Naive thymus-derived CD4-positive, alpha-beta T cell (primary cell): ENCODE measurements at regions not wholly inside any gene's neighbourhood (a gene's known extent, or its start where the extent isn't known, plus 50 kb on each side); places are given as distances from the start of the nearest gene placed in this dataset.

Experiments used
- ATAC-seq: fragments of 150-1000 bp; cut with Tn5 transposase; 2 replicates; pipeline ENCODE4 v1.10.0; 2021; ENCODE audit warnings: mild to moderate bottlenecking, moderate library complexity
- CTCF ChIA-PET: fragments of 350-600 bp; sonication (Branson Sonifier 250); formaldehyde crosslinking; loops from one replicate; lab custom pipeline; 2021; ENCODE audit warnings: antibody characterized with exemption; lab: Charles Lee
- POLR2A ChIA-PET: fragments of 350-600 bp; sonication (Branson Sonifier 250); formaldehyde crosslinking; loops from one replicate; lab custom pipeline; 2021; ENCODE audit warnings: antibody characterized with exemption, inconsistent platforms; lab: Charles Lee
- DNase-seq, 9 donors: peaks; one replicate each; pipeline versions ENCODE4 v3.0.0 to v3.0.0-alpha.2; 2020 to 2022; ENCODE audit warnings: mixed read lengths in 1 of 9
- H3K27ac ChIP-seq: one replicate; pipeline ENCODE4 v1.7.0; 2013; ENCODE audit warnings: mild to moderate bottlenecking, low read depth, low read length, moderate library complexity
- H3K27me3 ChIP-seq, 2 donors: one replicate each; pipeline ENCODE4 v1.7.0; 2013; ENCODE audit warnings: low read length in 2 of 2, mild to moderate bottlenecking in 2 of 2, moderate library complexity in 2 of 2; ENCODE audit not compliant: control insufficient read depth in 2 of 2, insufficient read depth in 2 of 2
- H3K36me3 ChIP-seq, 3 experiments: 1 replicate in 2 of 3; 2 replicates in 1 of 3; pipeline ENCODE4 v1.7.0; 2013; ENCODE audit warnings: low read length in 3 of 3, mild to moderate bottlenecking in 3 of 3, moderate library complexity in 1 of 3; ENCODE audit not compliant: insufficient read depth in 3 of 3, control insufficient read depth in 2 of 3
- H3K4me1 ChIP-seq, 2 donors: one replicate each; pipeline ENCODE4 v1.7.0; 2013; ENCODE audit warnings: low read length in 2 of 2, mild to moderate bottlenecking in 2 of 2, moderate library complexity in 1 of 2; ENCODE audit not compliant: control insufficient read depth in 2 of 2, insufficient read depth in 2 of 2
- H3K4me3 ChIP-seq: 2 replicates; pipeline ENCODE4 v1.7.0; 2013; ENCODE audit warnings: mild to moderate bottlenecking, low read length
- H3K9me3 ChIP-seq, 3 experiments: 1 replicate in 2 of 3; 2 replicates in 1 of 3; pipeline ENCODE4 v1.7.0; 2013; ENCODE audit warnings: low read length in 3 of 3; ENCODE audit not compliant: control insufficient read depth in 2 of 3
- H3K27ac Mint-ChIP-seq, 9 donors: one replicate each; pipeline ENCODE4 v1.8.0; 2020 to 2022; ENCODE audit warnings: mixed read lengths in 9 of 9, mild to moderate bottlenecking in 8 of 9, moderate library complexity in 5 of 9, inconsistent platforms in 2 of 9
- H3K27me3 Mint-ChIP-seq, 5 donors: one replicate each; pipeline ENCODE4 v1.8.0; 2021 to 2022; ENCODE audit warnings: mixed read lengths in 5 of 5, mild to moderate bottlenecking in 1 of 5
- H3K36me3 Mint-ChIP-seq, 5 donors: one replicate each; pipeline ENCODE4 v1.8.0; 2020 to 2022; ENCODE audit warnings: mixed read lengths in 5 of 5, mild to moderate bottlenecking in 3 of 5, inconsistent platforms in 1 of 5
- H3K4me1 Mint-ChIP-seq, 7 donors: one replicate each; pipeline ENCODE4 v1.8.0; 2020 to 2022; ENCODE audit warnings: mixed read lengths in 7 of 7, mild to moderate bottlenecking in 3 of 7, inconsistent platforms in 1 of 7
- H3K4me3 Mint-ChIP-seq, 10 donors: one replicate each; pipeline ENCODE4 v1.8.0; 2020 to 2022; ENCODE audit warnings: mild to moderate bottlenecking in 10 of 10, mixed read lengths in 10 of 10, moderate library complexity in 6 of 10, inconsistent platforms in 2 of 10
- H3K9me3 Mint-ChIP-seq, 11 donors: one replicate each; pipeline ENCODE4 v1.8.0; 2020 to 2022; ENCODE audit warnings: mixed read lengths in 11 of 11, mild to moderate bottlenecking in 4 of 11, inconsistent platforms in 1 of 11, moderate library complexity in 1 of 11
- intact Hi-C, 2 donors: fragments of 100-400 bp; cut with micrococcal nuclease; formaldehyde crosslinking; loops; one replicate each; pipeline ENCODE4 v1.15.1; 2023

GRCh38 chr3:17974206-17974841 is 231.9 kb upstream of the TBC1D5 start:
- Histone ChIP-seq H3K27me3 (no peaks in the 10 kb centered on the region), H3K4me3 (no peak overlapping the region), H3K36me3 (no peaks in the 10 kb centered on the region), H3K9me3 (no peaks in the 10 kb centered on the region), H3K4me1 (no peaks in the 10 kb centered on the region), H3K27ac (no peak overlapping the region)
- Mint-ChIP-seq H3K36me3 (no peaks in the 10 kb centered on the region), H3K9me3 (no peaks in the 10 kb centered on the region), H3K4me1 (peaks cover 0 to 5% (median 0%) of the 10 kb centered on the region in 7 donors), H3K27me3 (peaks cover 0 to 14% (median 3%) of the 10 kb centered on the region in 5 donors), H3K27ac (no peak overlapping the region), H3K4me3 (no peak overlapping the region)
- ChIA-PET CTCF (no interaction called here), POLR2A (no interaction called here)
- intact Hi-C loops, result loop anchor here in 1 of 2 donors (10.0 kb wide), 1 partner anchor 1010 kb away; no protein-coding TSS in a partner anchor
- ATAC-seq, result no peak
- no peak for DNase-seq

DNA sequence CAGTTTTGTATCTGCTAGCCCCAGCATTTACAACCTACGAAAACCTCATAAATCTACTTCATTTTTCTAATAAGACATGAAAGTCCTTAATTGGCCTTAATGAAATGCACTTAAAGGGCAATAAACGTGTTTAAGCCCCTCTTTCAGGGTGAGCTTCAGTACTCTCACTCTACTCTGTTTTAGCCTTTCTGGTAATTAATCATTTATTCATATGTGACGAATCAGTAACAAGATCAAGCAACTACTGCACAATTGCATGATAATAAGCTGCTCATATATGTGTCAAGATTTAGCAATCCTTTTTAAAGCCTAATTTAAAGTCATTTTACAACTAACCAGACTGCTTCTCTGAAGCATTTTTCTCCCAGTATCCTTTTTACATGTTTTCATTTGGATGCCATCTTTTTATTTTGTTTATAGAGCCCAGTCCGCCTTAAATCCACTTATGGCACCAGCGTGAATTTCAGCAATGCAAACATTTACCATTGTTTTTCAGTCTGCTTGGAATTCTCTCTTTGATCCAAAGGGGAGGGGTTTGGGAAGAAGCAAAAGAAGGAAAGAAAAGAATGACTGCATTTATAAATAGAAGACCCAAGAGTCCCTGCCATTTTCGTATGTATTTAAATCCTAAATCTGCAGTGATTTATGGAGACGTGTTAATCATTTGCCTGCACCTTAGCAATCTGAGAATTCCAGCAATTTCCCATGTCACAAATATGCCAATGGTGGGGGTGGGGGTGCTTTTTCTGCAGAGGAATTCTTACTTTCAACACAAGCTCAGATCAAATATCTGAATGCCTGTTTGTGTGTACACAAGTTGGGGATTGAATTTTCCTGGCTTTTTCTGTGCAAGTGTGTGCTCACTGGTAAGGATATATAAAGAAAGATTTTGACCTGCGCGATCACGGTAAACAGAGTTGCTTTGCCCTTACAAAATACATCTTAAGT is 230.8 kb upstream of the TBC1D5 start:
- no peak overlapping the region for H3K4me3 Mint-ChIP-seq
- no peaks in the 10 kb centered on the region for H3K36me3 Mint-ChIP-seq
- peaks cover 0 to 5% (median 0%) of the 10 kb centered on the region in 7 donors for H3K4me1 Mint-ChIP-seq
- no peaks in the 10 kb centered on the region for H3K27me3 ChIP-seq
- no peaks in the 10 kb centered on the region for H3K4me1 ChIP-seq
- POLR2A ChIA-PET, result no interaction called here
- H3K36me3 ChIP-seq, result no peaks in the 10 kb centered on the region
- H3K27ac ChIP-seq, result no peak overlapping the region
- CTCF ChIA-PET, result interaction anchor here (1.4 kb wide), 1 partner anchor 802 kb away, joined by 3 read pairs; no protein-coding TSS in a partner anchor
- no peak overlapping the region for H3K4me3 ChIP-seq
- no peaks in the 10 kb centered on the region for H3K9me3 ChIP-seq
- intact Hi-C loops, result loop anchor here in 1 of 2 donors (10.0 kb wide), 1 partner anchor 1012 kb away; no protein-coding TSS in a partner anchor
- peaks cover 0 to 14% (median 6%) of the 10 kb centered on the region in 5 donors for H3K27me3 Mint-ChIP-seq
- H3K9me3 Mint-ChIP-seq, result no peaks in the 10 kb centered on the region
- ATAC-seq (no peak), DNase-seq (no peak)
- H3K27ac Mint-ChIP-seq, result no peak overlapping the region

- POLR2A ChIA-PET, result no interaction called here
- peaks cover 0 to 5% (median 0%) of the 10 kb centered on the region in 7 donors for H3K4me1 Mint-ChIP-seq
Measured at GRCh38 chr3:17972476-17972875, 230.0 kb upstream of the TBC1D5 start.

DNA sequence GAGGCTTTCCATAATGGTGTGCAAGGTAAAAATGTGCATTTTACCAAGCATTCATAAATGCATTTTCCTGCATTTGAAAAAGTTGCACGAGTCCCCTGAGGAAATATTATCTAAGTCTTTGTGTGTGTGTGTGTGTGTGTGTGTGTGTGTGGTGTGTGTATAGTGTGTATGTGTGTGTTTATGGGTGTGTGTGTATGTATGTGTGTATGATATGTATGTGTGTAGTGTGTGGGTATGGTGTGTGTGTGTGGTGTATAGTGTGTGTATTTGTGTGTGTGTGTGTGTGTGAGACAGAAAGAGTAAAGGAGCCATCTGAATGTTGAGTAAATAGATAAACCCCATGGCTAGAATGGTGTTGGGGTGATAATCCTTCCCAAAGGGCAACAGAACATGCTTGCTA is 229.6 kb upstream of the TBC1D5 start:
- Mint-ChIP-seq H3K4me3 (no peak overlapping the region), H3K9me3 (no peaks in the 10 kb centered on the region), H3K27me3 (peaks cover 0 to 9% (median 3%) of the 10 kb centered on the region in 5 donors), H3K4me1 (peaks cover 0 to 5% (median 0%) of the 10 kb centered on the region in 7 donors), H3K36me3 (no peaks in the 10 kb centered on the region), H3K27ac (no peak overlapping the region)
- DNase-seq (no peak), ATAC-seq (no peak)
- H3K27me3 ChIP-seq, result no peaks in the 10 kb centered on the region
- H3K9me3 ChIP-seq, result no peaks in the 10 kb centered on the region
- no peak overlapping the region for H3K4me3 ChIP-seq
- ChIA-PET CTCF (interaction anchor here (0.6 to 1.4 kb wide), 3 partner anchors 32 to 803 kb away, joined by 3 read pairs; no protein-coding TSS in a partner anchor), POLR2A (no interaction called here)
- H3K4me1 ChIP-seq, result no peaks in the 10 kb centered on the region
- no peak overlapping the region for H3K27ac ChIP-seq
- H3K36me3 ChIP-seq, result no peaks in the 10 kb centered on the region
- intact Hi-C loops, result loop anchor here in 1 of 2 donors (10.0 kb wide), 1 partner anchor 1013 kb away; no protein-coding TSS in a partner anchor

More at GRCh38 chr3:17972476-17972875, 230.0 kb upstream of the TBC1D5 start:
- Mint-ChIP-seq H3K27me3 (peaks cover 0 to 9% (median 3%) of the 10 kb centered on the region in 5 donors), H3K36me3 (no peaks in the 10 kb centered on the region), H3K4me3 (no peak overlapping the region), H3K27ac (no peak overlapping the region), H3K9me3 (no peaks in the 10 kb centered on the region)
- H3K27me3 ChIP-seq, result no peaks in the 10 kb centered on the region
- H3K9me3 ChIP-seq, result no peaks in the 10 kb centered on the region
- intact Hi-C loops, result loop anchor here in 1 of 2 donors (10.0 kb wide), 1 partner anchor 1012 kb away; no protein-coding TSS in a partner anchor
- no peak overlapping the region for H3K27ac ChIP-seq
- no peaks in the 10 kb centered on the region for H3K4me1 ChIP-seq
- CTCF ChIA-PET, result interaction anchor here (0.6 to 1.4 kb wide), 2 partner anchors 62 to 803 kb away, joined by 3 read pairs; no protein-coding TSS in a partner anchor
- H3K4me3 ChIP-seq, result no peak overlapping the region
- ATAC-seq (no peak), DNase-seq (no peak)
- H3K36me3 ChIP-seq, result no peaks in the 10 kb centered on the region

DNA sequence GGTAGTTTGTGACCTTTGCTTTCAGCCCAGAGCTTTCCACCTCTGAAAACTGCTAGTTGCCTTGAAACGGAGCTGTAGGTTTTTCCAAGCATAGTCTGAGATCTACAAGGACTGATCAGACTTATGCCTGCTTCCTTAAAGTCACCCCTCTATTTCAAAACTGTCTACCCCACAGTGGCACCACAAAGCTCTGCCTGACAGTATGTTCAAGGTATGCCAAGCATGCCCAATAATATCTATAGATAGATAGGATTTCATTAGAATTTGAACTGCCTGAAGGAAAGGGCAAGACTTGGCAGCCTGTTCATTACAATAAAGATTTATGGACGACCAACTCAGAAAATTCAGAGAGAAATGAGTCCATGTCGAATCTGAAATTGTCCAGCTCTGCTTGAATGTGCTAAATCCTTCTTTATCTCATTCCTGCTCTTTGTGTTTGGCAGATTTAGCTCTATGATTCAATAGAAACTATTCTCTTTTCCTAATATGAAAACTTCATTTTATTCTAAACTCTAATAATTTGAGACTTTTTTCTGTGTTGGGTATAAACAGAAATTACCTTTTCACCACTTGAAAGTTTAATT is 227.6 kb upstream of the TBC1D5 start:
- Histone ChIP-seq H3K4me1 (no peaks in the 10 kb centered on the region), H3K27me3 (no peaks in the 10 kb centered on the region), H3K4me3 (no peak overlapping the region), H3K27ac (no peak overlapping the region), H3K9me3 (no peaks in the 10 kb centered on the region), H3K36me3 (no peaks in the 10 kb centered on the region)
- Mint-ChIP-seq H3K4me3 (no peak overlapping the region), H3K27me3 (peaks cover 0 to 6% (median 3%) of the 10 kb centered on the region in 5 donors), H3K9me3 (no peaks in the 10 kb centered on the region), H3K27ac (no peak overlapping the region), H3K36me3 (no peaks in the 10 kb centered on the region), H3K4me1 (peaks cover 0 to 5% (median 0%) of the 10 kb centered on the region in 7 donors)
- intact Hi-C loops, result loop anchor here in 1 of 2 donors (10.0 kb wide), 1 partner anchor 1015 kb away; no protein-coding TSS in a partner anchor
- no peak for DNase-seq
- ChIA-PET POLR2A (no interaction called here), CTCF (no interaction called here)
- ATAC-seq, result no peak

DNA sequence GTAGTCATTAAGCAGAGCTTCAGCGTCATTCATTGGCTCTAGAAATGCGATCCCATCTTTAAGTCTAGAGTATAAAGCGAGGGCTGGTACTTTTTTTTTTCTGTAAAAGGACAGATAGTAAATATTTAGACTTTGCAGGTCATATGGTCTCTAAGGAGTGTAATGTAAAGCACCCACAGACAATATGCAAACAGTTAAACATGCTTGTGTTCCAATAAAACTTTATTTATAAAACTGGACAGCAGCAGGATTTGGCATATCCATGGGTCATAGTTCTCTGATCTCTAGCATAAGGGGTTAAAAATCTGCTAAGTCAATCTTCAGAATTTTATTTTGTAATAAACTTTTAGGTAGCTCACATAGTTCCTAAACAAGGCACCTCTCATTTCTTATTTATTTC is 226.8 kb upstream of the TBC1D5 start:
- no peak for ATAC-seq
- no peak overlapping the region for H3K4me3 Mint-ChIP-seq
- CTCF ChIA-PET, result no interaction called here

More for the DNA sequence above, 226.8 kb upstream of the TBC1D5 start:
- no peak overlapping the region for H3K27ac ChIP-seq
- Mint-ChIP-seq H3K36me3 (no peaks in the 10 kb centered on the region), H3K27ac (no peak overlapping the region), H3K9me3 (no peaks in the 10 kb centered on the region), H3K27me3 (peaks cover 0 to 6% (median 3%) of the 10 kb centered on the region in 5 donors), H3K4me1 (peaks cover 0 to 5% (median 0%) of the 10 kb centered on the region in 7 donors)
- no peaks in the 10 kb centered on the region for H3K27me3 ChIP-seq
- POLR2A ChIA-PET, result no interaction called here
- no peaks in the 10 kb centered on the region for H3K4me1 ChIP-seq
- no peaks in the 10 kb centered on the region for H3K9me3 ChIP-seq
- intact Hi-C loops, result no loop called here
- no peak overlapping the region for H3K4me3 ChIP-seq
- no peaks in the 10 kb centered on the region for H3K36me3 ChIP-seq
- no peak for DNase-seq
